Endothelial cell of umbilical vein (primary cell): ENCODE measurements at regions not wholly inside any gene's neighbourhood (a gene's known extent, or its start where the extent isn't known, plus 50 kb on each side); places are given as distances from the start of the nearest gene placed in this dataset.

Experiments
- BruUV-seq: library from RNA; stranded (reverse); fragments of 400-500 nt; replicated peaks from 2 replicates; lab custom pipeline; 2021; lab: Mats Ljungman, UMichigan
- CTCF ChIA-PET: fragments of 300-600, 350-600 bp; sonication (Branson Sonifier 250); formaldehyde crosslinking; loops from one replicate; lab custom pipeline; 2021; ENCODE audit warnings: antibody characterized with exemption, inconsistent platforms; lab: Charles Lee
- POLR2A ChIA-PET: fragments of 300-600, 350-600 bp; sonication (Branson Sonifier 250); formaldehyde crosslinking; loops from one replicate; lab custom pipeline; 2021; ENCODE audit warnings: antibody characterized with exemption, inconsistent platforms; lab: Charles Lee
- DNase-seq: peaks from one replicate; pipeline ENCODE4 v3.0.0-alpha.2; 2011; ENCODE audit warnings: low read depth, low spot score
- FAIRE-seq: peaks from 2 replicates; lab custom pipeline; 2011; peaks lifted over from hg19 to GRCh38; lab: Jason Lieb, UNC
- H2AFZ ChIP-seq: 2 replicates; pipeline ENCODE4 v1.6.0; 2012; ENCODE audit warnings: low read depth, low read length, control low read depth, inconsistent platforms
- H3K27ac ChIP-seq: 2 replicates; pipeline ENCODE4 v1.5.1; 2011; ENCODE audit warnings: low read depth, mild to moderate bottlenecking, control low read depth, low read length, moderate library complexity; ENCODE audit not compliant: insufficient read depth
- H3K27me3 ChIP-seq, 2 experiments: 2 replicates each; pipeline versions ENCODE4 v1.6.0 to v1.6.1; 2011; ENCODE audit warnings: low read length in 2 of 2, mixed read lengths in 1 of 2; ENCODE audit not compliant: control insufficient read depth in 2 of 2, insufficient read depth in 2 of 2
- H3K36me3 ChIP-seq, 2 experiments: 2 replicates in 1 of 2; 3 replicates in 1 of 2; pipeline ENCODE4 v1.5.1; 2011; ENCODE audit warnings: low read length in 2 of 2, mild to moderate bottlenecking in 1 of 2, moderate library complexity in 1 of 2; ENCODE audit not compliant: control insufficient read depth in 2 of 2, insufficient read depth in 2 of 2; ENCODE audit errors: extremely low read depth in 1 of 2
- H3K4me1 ChIP-seq: 3 replicates; pipeline ENCODE4 v1.5.1; 2011; ENCODE audit warnings: mild to moderate bottlenecking, low read length; ENCODE audit not compliant: control insufficient read depth, insufficient read depth; ENCODE audit errors: extremely low read depth
- H3K4me2 ChIP-seq: 2 replicates; pipeline ENCODE4 v1.6.1; 2011; ENCODE audit warnings: low read length, control low read depth, mixed read lengths; ENCODE audit not compliant: insufficient read depth
- H3K4me3 ChIP-seq, 3 experiments: fragments of 200-600 bp in 1 of 3; sonication (generic), shearing (Covaris generic) in 1 of 3; replicated peaks in 1 of 3; 2 replicates each; pipeline ENCODE4 v1.5.1; 2011 to 2016; ENCODE audit warnings: control low read depth in 3 of 3, low read length in 3 of 3, mild to moderate bottlenecking in 2 of 3, inconsistent platforms in 1 of 3, low read depth in 1 of 3, moderate library complexity in 1 of 3; ENCODE audit not compliant: insufficient read depth in 1 of 3
- H3K79me2 ChIP-seq: 2 replicates; pipeline ENCODE4 v1.6.0; 2012; ENCODE audit warnings: low read length, inconsistent platforms; ENCODE audit not compliant: control insufficient read depth, insufficient read depth
- H3K9ac ChIP-seq: replicated peaks from 2 replicates; pipeline ENCODE3; 2011; ENCODE audit warnings: low read length, control low read depth; ENCODE audit not compliant: insufficient read depth; ENCODE audit errors: extremely low read depth
- H3K9me1 ChIP-seq: replicated peaks from 3 replicates; pipeline ENCODE4 v1.6.0; 2011; ENCODE audit warnings: mild to moderate bottlenecking, low read length; ENCODE audit not compliant: control insufficient read depth, insufficient read depth; ENCODE audit errors: extremely low read depth
- H3K9me3 ChIP-seq: replicated peaks from 2 replicates; pipeline ENCODE4 v1.5.1; 2012; ENCODE audit warnings: low read length, inconsistent platforms; ENCODE audit not compliant: control insufficient read depth, insufficient read depth
- H4K20me1 ChIP-seq: replicated peaks from 2 replicates; pipeline ENCODE3; 2011; ENCODE audit warnings: mild to moderate bottlenecking, low read length; ENCODE audit not compliant: control insufficient read depth, insufficient read depth; ENCODE audit errors: extremely low read depth
- MYC ChIP-seq: IDR thresholded peaks from one replicate; pipeline ENCODE4 v1.6.1; 2011; ENCODE audit warnings: mild to moderate bottlenecking, low read depth, low read length
- POLR2A ChIP-seq: IDR thresholded peaks from 2 replicates; pipeline ENCODE4 v1.6.1; 2012; ENCODE audit warnings: low read depth, mild to moderate bottlenecking, control low read depth, low read length
- POLR2AphosphoS5 ChIP-seq: IDR thresholded peaks from 2 replicates; pipeline ENCODE4 v1.6.1; 2012; ENCODE audit warnings: low read depth, mild to moderate bottlenecking, control low read depth, low read length, moderate library complexity; ENCODE audit not compliant: insufficient read depth
- dilution Hi-C: fragments of 300-500 bp; cut with MboI; formaldehyde crosslinking; loops from one replicate; pipeline ENCODE4 v1.15.0; 2019; ENCODE audit warnings: low sequenced_read_pairs; ENCODE audit not compliant: extremely low pct_ligation_motif_present
- intact Hi-C: fragments of 100-400 bp; cut with micrococcal nuclease; formaldehyde crosslinking; loops from one replicate; pipeline ENCODE4 v1.10.0; 2022

DNA sequence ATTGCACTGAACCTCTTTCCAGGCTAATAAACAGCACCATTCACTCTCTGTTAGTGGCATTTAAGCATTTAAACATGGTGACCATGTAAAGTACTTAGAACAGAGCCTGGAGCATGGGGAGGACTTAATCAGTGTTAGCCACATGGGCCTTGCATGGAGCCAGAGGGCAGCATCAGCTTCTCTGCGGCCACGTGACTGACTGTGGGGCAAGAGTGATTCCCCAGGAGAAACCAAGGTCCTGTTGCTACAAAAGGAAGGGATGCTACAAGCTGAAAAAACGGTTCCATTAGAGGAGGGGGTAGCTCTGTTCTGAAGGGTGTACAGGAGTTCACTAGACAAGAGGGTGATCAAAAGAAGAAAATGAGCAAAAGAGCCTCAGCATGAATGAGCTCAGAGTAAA, 256.8 kb downstream of the MATN1 start:
- FAIRE-seq = no peak
- H3K79me2 ChIP-seq = no peaks in the 10 kb centered on the region
- BruUV-seq = no TSS peak
- H3K4me3 ChIP-seq = no peak overlapping the region
- H3K27me3 ChIP-seq = no peaks in the 10 kb centered on the region
- no peak overlapping the region for H2AFZ ChIP-seq
- intact Hi-C loops (no loop called here), dilution Hi-C loops (no loop called here)
- H3K4me2 ChIP-seq = no peak overlapping the region
- POLR2A ChIA-PET = no interaction called here
- H3K4me1 ChIP-seq = no peaks in the 10 kb centered on the region
- CTCF ChIA-PET = no interaction called here
- no peaks in the 10 kb centered on the region for H4K20me1 ChIP-seq
- no peak overlapping the region for H3K27ac ChIP-seq
- no peaks in the 10 kb centered on the region for H3K36me3 ChIP-seq
- no peaks in the 10 kb centered on the region for H3K9me1 ChIP-seq
- no peak for DNase-seq
- TF ChIP-seq MYC (no peak), POLR2AphosphoS5 (no peak), POLR2A (no peak)
- no peaks in the 10 kb centered on the region for H3K9me3 ChIP-seq
- H3K9ac ChIP-seq = no peak overlapping the region

DNA sequence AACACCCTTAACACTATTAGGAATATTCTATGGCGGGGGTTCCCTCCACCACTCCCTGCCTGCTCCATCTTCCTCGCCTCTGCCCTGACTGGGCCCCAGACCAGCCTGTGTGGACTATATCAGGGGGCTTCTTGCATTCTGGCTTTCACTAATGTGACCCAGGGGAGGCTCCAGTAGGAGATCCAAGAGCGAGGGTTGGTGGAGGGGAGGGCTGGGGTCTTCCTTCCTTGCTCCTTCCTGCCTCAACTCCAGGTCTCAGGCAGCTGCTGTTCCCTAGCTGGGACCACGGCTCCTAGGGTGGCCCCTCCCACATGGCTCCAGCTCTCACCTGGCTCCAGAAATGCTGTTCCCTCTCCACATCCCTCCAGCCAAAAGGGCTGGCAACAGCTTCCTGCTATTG, 257.4 kb downstream of the MATN1 start:
- no peak overlapping the region for H3K9ac ChIP-seq
- no peak for TF ChIP-seq POLR2A
- H4K20me1 ChIP-seq = no peaks in the 10 kb centered on the region
- dilution Hi-C loops = no loop called here
- H3K4me3 ChIP-seq = no peak overlapping the region
- H2AFZ ChIP-seq = no peak overlapping the region
- ChIA-PET CTCF (no interaction called here), POLR2A (no interaction called here)
- no peaks in the 10 kb centered on the region for H3K27me3 ChIP-seq
- H3K4me1 ChIP-seq = no peaks in the 10 kb centered on the region
- H3K36me3 ChIP-seq = no peaks in the 10 kb centered on the region
- H3K9me3 ChIP-seq = no peaks in the 10 kb centered on the region
- no peak for FAIRE-seq
- no peaks in the 10 kb centered on the region for H3K9me1 ChIP-seq
- H3K79me2 ChIP-seq = no peaks in the 10 kb centered on the region
- H3K4me2 ChIP-seq = no peak overlapping the region
- no peak for DNase-seq
- H3K27ac ChIP-seq = no peak overlapping the region
- BruUV-seq = no TSS peak
- intact Hi-C loops = no loop called here
